H1 (cell line): ENCODE measurements at regions not wholly inside any gene's neighbourhood (a gene's known extent, or its start where the extent isn't known, plus 50 kb on each side); places are given as distances from the start of the nearest gene placed in this dataset.

Experiments
- JUN ChIP-seq: IDR thresholded peaks from 2 replicates; pipeline ENCODE4 v1.6.1; 2011; ENCODE audit warnings: low read depth, mild to moderate bottlenecking, improper control_type of control experiment, low read length
- MAX ChIP-seq: IDR thresholded peaks from 2 replicates; pipeline ENCODE4 v1.6.1; 2012; ENCODE audit warnings: inconsistent platforms
- POLR2AphosphoS5 ChIP-seq: IDR thresholded peaks from 2 replicates; pipeline ENCODE4 v1.6.1; 2011; ENCODE audit warnings: low read depth, low read length
- TF ChIP-seq, protein P1 (sequence below), 3 experiments: IDR thresholded peaks; 1 replicate in 2 of 3; 2 replicates in 1 of 3; pipeline versions ENCODE4 v1.5.1 to v1.6.1; 2011; ENCODE audit warnings: low read length in 3 of 3, mild to moderate bottlenecking in 3 of 3, inconsistent platforms in 2 of 3, low read depth in 1 of 3, moderate library complexity in 1 of 3; ENCODE audit not compliant: insufficient read depth in 1 of 3; ENCODE audit errors: control extremely low read depth in 1 of 3

GRCh38 chr2:188835821-188836220 lies 138.4 kb upstream of the COL3A1 start:
- TF ChIP-seq, protein P1, sequence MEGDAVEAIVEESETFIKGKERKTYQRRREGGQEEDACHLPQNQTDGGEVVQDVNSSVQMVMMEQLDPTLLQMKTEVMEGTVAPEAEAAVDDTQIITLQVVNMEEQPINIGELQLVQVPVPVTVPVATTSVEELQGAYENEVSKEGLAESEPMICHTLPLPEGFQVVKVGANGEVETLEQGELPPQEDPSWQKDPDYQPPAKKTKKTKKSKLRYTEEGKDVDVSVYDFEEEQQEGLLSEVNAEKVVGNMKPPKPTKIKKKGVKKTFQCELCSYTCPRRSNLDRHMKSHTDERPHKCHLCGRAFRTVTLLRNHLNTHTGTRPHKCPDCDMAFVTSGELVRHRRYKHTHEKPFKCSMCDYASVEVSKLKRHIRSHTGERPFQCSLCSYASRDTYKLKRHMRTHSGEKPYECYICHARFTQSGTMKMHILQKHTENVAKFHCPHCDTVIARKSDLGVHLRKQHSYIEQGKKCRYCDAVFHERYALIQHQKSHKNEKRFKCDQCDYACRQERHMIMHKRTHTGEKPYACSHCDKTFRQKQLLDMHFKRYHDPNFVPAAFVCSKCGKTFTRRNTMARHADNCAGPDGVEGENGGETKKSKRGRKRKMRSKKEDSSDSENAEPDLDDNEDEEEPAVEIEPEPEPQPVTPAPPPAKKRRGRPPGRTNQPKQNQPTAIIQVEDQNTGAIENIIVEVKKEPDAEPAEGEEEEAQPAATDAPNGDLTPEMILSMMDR (IDR thresholded peaks at IDR 0.05; ENCODE audit: control extremely low read depth in 1 of 3, insufficient read depth in 1 of 3, low read depth in 1 of 3, low read length in 3 of 3) = no peak
- no peak for TF ChIP-seq JUN
- no peak for TF ChIP-seq POLR2AphosphoS5
- no peak for TF ChIP-seq MAX
